Endothelial cell of umbilical vein (primary cell): ENCODE measurements at regions not wholly inside any gene's neighbourhood (a gene's known extent, or its start where the extent isn't known, plus 50 kb on each side); places are given as distances from the start of the nearest gene placed in this dataset.

ENCODE experiments used
- BruUV-seq: library from RNA; stranded (reverse); fragments of 400-500 nt; replicated peaks from 2 replicates; lab custom pipeline; 2021; lab: Mats Ljungman, UMichigan
- CTCF ChIA-PET: fragments of 300-600, 350-600 bp; sonication (Branson Sonifier 250); formaldehyde crosslinking; loops from one replicate; lab custom pipeline; 2021; ENCODE audit warnings: antibody characterized with exemption, inconsistent platforms; lab: Charles Lee
- POLR2A ChIA-PET: fragments of 300-600, 350-600 bp; sonication (Branson Sonifier 250); formaldehyde crosslinking; loops from one replicate; lab custom pipeline; 2021; ENCODE audit warnings: antibody characterized with exemption, inconsistent platforms; lab: Charles Lee
- DNase-seq: peaks from one replicate; pipeline ENCODE4 v3.0.0-alpha.2; 2011; ENCODE audit warnings: low read depth, low spot score
- FAIRE-seq: peaks from 2 replicates; lab custom pipeline; 2011; peaks lifted over from hg19 to GRCh38; lab: Jason Lieb, UNC
- H2AFZ ChIP-seq: 2 replicates; pipeline ENCODE4 v1.6.0; 2012; ENCODE audit warnings: low read depth, low read length, control low read depth, inconsistent platforms
- H3K27ac ChIP-seq: 2 replicates; pipeline ENCODE4 v1.5.1; 2011; ENCODE audit warnings: low read depth, mild to moderate bottlenecking, control low read depth, low read length, moderate library complexity; ENCODE audit not compliant: insufficient read depth
- H3K27me3 ChIP-seq, 2 experiments: 2 replicates each; pipeline versions ENCODE4 v1.6.0 to v1.6.1; 2011; ENCODE audit warnings: low read length in 2 of 2, mixed read lengths in 1 of 2; ENCODE audit not compliant: control insufficient read depth in 2 of 2, insufficient read depth in 2 of 2
- H3K36me3 ChIP-seq, 2 experiments: 2 replicates in 1 of 2; 3 replicates in 1 of 2; pipeline ENCODE4 v1.5.1; 2011; ENCODE audit warnings: low read length in 2 of 2, mild to moderate bottlenecking in 1 of 2, moderate library complexity in 1 of 2; ENCODE audit not compliant: control insufficient read depth in 2 of 2, insufficient read depth in 2 of 2; ENCODE audit errors: extremely low read depth in 1 of 2
- H3K4me1 ChIP-seq: 3 replicates; pipeline ENCODE4 v1.5.1; 2011; ENCODE audit warnings: mild to moderate bottlenecking, low read length; ENCODE audit not compliant: control insufficient read depth, insufficient read depth; ENCODE audit errors: extremely low read depth
- H3K4me2 ChIP-seq: 2 replicates; pipeline ENCODE4 v1.6.1; 2011; ENCODE audit warnings: low read length, control low read depth, mixed read lengths; ENCODE audit not compliant: insufficient read depth
- H3K4me3 ChIP-seq, 3 experiments: fragments of 200-600 bp in 1 of 3; sonication (generic), shearing (Covaris generic) in 1 of 3; replicated peaks in 1 of 3; 2 replicates each; pipeline ENCODE4 v1.5.1; 2011 to 2016; ENCODE audit warnings: control low read depth in 3 of 3, low read length in 3 of 3, mild to moderate bottlenecking in 2 of 3, inconsistent platforms in 1 of 3, low read depth in 1 of 3, moderate library complexity in 1 of 3; ENCODE audit not compliant: insufficient read depth in 1 of 3
- H3K79me2 ChIP-seq: 2 replicates; pipeline ENCODE4 v1.6.0; 2012; ENCODE audit warnings: low read length, inconsistent platforms; ENCODE audit not compliant: control insufficient read depth, insufficient read depth
- H3K9ac ChIP-seq: replicated peaks from 2 replicates; pipeline ENCODE3; 2011; ENCODE audit warnings: low read length, control low read depth; ENCODE audit not compliant: insufficient read depth; ENCODE audit errors: extremely low read depth
- H3K9me1 ChIP-seq: replicated peaks from 3 replicates; pipeline ENCODE4 v1.6.0; 2011; ENCODE audit warnings: mild to moderate bottlenecking, low read length; ENCODE audit not compliant: control insufficient read depth, insufficient read depth; ENCODE audit errors: extremely low read depth
- H3K9me3 ChIP-seq: replicated peaks from 2 replicates; pipeline ENCODE4 v1.5.1; 2012; ENCODE audit warnings: low read length, inconsistent platforms; ENCODE audit not compliant: control insufficient read depth, insufficient read depth
- H4K20me1 ChIP-seq: replicated peaks from 2 replicates; pipeline ENCODE3; 2011; ENCODE audit warnings: mild to moderate bottlenecking, low read length; ENCODE audit not compliant: control insufficient read depth, insufficient read depth; ENCODE audit errors: extremely low read depth
- CTCF ChIP-seq, 2 donors: IDR thresholded peaks; 1 replicate in 1 of 2; 2 replicates in 1 of 2; pipeline ENCODE4 v1.5.1; 2011; ENCODE audit warnings: low read length in 2 of 2, mild to moderate bottlenecking in 2 of 2, moderate library complexity in 2 of 2, control low read depth in 1 of 2, inconsistent platforms in 1 of 2, low read depth in 1 of 2; ENCODE audit not compliant: insufficient read depth in 1 of 2; ENCODE audit errors: extremely low read depth in 1 of 2
- EZH2 ChIP-seq: IDR thresholded peaks from 2 replicates; pipeline ENCODE4 v1.6.1; 2012; ENCODE audit warnings: borderline replicate concordance, low read depth, mild to moderate bottlenecking, moderate library complexity, low read length, inconsistent platforms; ENCODE audit not compliant: severe bottlenecking
- FOS ChIP-seq: IDR thresholded peaks from 2 replicates; pipeline ENCODE4 v1.6.1; 2011; ENCODE audit warnings: mild to moderate bottlenecking, low read length, moderate library complexity, borderline replicate concordance; ENCODE audit not compliant: insufficient read depth
- GATA2 ChIP-seq: IDR thresholded peaks from 2 replicates; pipeline ENCODE4 v1.7.0; 2011; ENCODE audit warnings: low read depth, mild to moderate bottlenecking, moderate library complexity, mixed read lengths, low read length; ENCODE audit not compliant: insufficient read length, insufficient read depth
- JUN ChIP-seq: IDR thresholded peaks from 2 replicates; pipeline ENCODE4 v1.6.1; 2011; ENCODE audit warnings: borderline replicate concordance, low read depth; ENCODE audit not compliant: insufficient read length, insufficient read depth
- MAX ChIP-seq: IDR thresholded peaks from 2 replicates; pipeline ENCODE4 v1.6.1; 2011; ENCODE audit not compliant: insufficient read depth, insufficient read length
- MYC ChIP-seq: IDR thresholded peaks from one replicate; pipeline ENCODE4 v1.6.1; 2011; ENCODE audit warnings: mild to moderate bottlenecking, low read depth, low read length
- POLR2A ChIP-seq: IDR thresholded peaks from 2 replicates; pipeline ENCODE4 v1.6.1; 2012; ENCODE audit warnings: low read depth, mild to moderate bottlenecking, control low read depth, low read length
- POLR2AphosphoS5 ChIP-seq: IDR thresholded peaks from 2 replicates; pipeline ENCODE4 v1.6.1; 2012; ENCODE audit warnings: low read depth, mild to moderate bottlenecking, control low read depth, low read length, moderate library complexity; ENCODE audit not compliant: insufficient read depth
- dilution Hi-C: fragments of 300-500 bp; cut with MboI; formaldehyde crosslinking; loops from one replicate; pipeline ENCODE4 v1.15.0; 2019; ENCODE audit warnings: low sequenced_read_pairs; ENCODE audit not compliant: extremely low pct_ligation_motif_present
- intact Hi-C: fragments of 100-400 bp; cut with micrococcal nuclease; formaldehyde crosslinking; loops from one replicate; pipeline ENCODE4 v1.10.0; 2022

- Histone ChIP-seq H3K79me2 (no peaks in the 10 kb centered on the region), H3K27me3 (no peaks in the 10 kb centered on the region), H3K4me1 (no peaks in the 10 kb centered on the region), H3K36me3 (no peaks in the 10 kb centered on the region), H3K9ac (no peak overlapping the region), H3K4me2 (no peak overlapping the region), H3K27ac (no peak overlapping the region), H3K4me3 (no peak overlapping the region), H2AFZ (no peak overlapping the region), H4K20me1 (no peaks in the 10 kb centered on the region), H3K9me1 (no peaks in the 10 kb centered on the region), H3K9me3 (no peaks in the 10 kb centered on the region)
- ChIA-PET POLR2A (no interaction called here), CTCF (interaction anchor here (2.2 kb wide), 1 partner anchor 11 kb away, joined by 6 read pairs; no protein-coding TSS in a partner anchor)
- FAIRE-seq (no peak), DNase-seq (no peak)
- intact Hi-C loops, result no loop called here
- no TSS peak for BruUV-seq
- dilution Hi-C loops, result no loop called here
- TF ChIP-seq POLR2A (no peak), POLR2AphosphoS5 (no peak)
Observed at GRCh38 chr3:117463276-117464115, 753.9 kb downstream of the TUSC7 start.

- POLR2A ChIA-PET, result no interaction called here
- CTCF ChIA-PET, result interaction anchor here (1.1 kb wide), 1 partner anchor 32 kb away, joined by 3 read pairs; no protein-coding TSS in a partner anchor
Observed at GRCh38 chr3:117471831-117472230, 762.3 kb downstream of the TUSC7 start.

More at GRCh38 chr3:117471831-117472230, 762.3 kb downstream of the TUSC7 start:
- no peak overlapping the region for H3K9ac ChIP-seq
- no peaks in the 10 kb centered on the region for H3K9me1 ChIP-seq
- H2AFZ ChIP-seq, result no peak overlapping the region
- intact Hi-C loops, result no loop called here
- FAIRE-seq (no peak), DNase-seq (no peak)
- no TSS peak for BruUV-seq
- no peaks in the 10 kb centered on the region for H3K36me3 ChIP-seq
- no peak overlapping the region for H3K4me2 ChIP-seq
- H3K4me1 ChIP-seq, result no peaks in the 10 kb centered on the region
- no peak for TF ChIP-seq MAX
- TF ChIP-seq POLR2A, result no peak
- no peak for TF ChIP-seq POLR2AphosphoS5
- no peak for TF ChIP-seq FOS
- TF ChIP-seq EZH2, result no peak
- no peak for TF ChIP-seq MYC
- no peak for TF ChIP-seq GATA2
- no peak for TF ChIP-seq CTCF (IDR thresholded peaks at IDR 0.05; ENCODE audit: extremely low read depth in 1 of 2, insufficient read depth in 1 of 2, low read depth in 1 of 2, low read length in 2 of 2)
- TF ChIP-seq JUN, result no peak
- no peak overlapping the region for H3K27ac ChIP-seq
- dilution Hi-C loops, result no loop called here
- H4K20me1 ChIP-seq, result no peaks in the 10 kb centered on the region
- no peaks in the 10 kb centered on the region for H3K9me3 ChIP-seq
- H3K79me2 ChIP-seq, result no peaks in the 10 kb centered on the region
- H3K27me3 ChIP-seq, result no peaks in the 10 kb centered on the region
- H3K4me3 ChIP-seq, result no peak overlapping the region
